Adrenal gland (tissue), 9 donors: ENCODE measurements at regions not wholly inside any gene's neighbourhood (a gene's known extent, or its start where the extent isn't known, plus 50 kb on each side); places are given as distances from the start of the nearest gene placed in this dataset.

ENCODE experiments used
- DNase-seq, 7 donors: peaks; one replicate each; pipeline ENCODE4 v3.0.0-alpha.2; 2019 to 2020
- H3K27ac ChIP-seq, 5 donors: fragments of 200-600 bp; sonication (generic) in 4 of 5; 1 replicate in 3 of 5; 2 replicates in 2 of 5; pipeline versions ENCODE4 v1.5.1 to v1.8.0; 2016 to 2020; ENCODE audit warnings: mild to moderate bottlenecking in 1 of 5
- H3K27me3 ChIP-seq: fragments of 200-600 bp; 2 replicates; pipeline ENCODE4 v1.8.0; 2021
- H3K36me3 ChIP-seq, 2 donors: fragments of 200-600 bp; replicated peaks in 1 of 2; 1 replicate in 1 of 2; 2 replicates in 1 of 2; pipeline versions ENCODE4 v1.5.1 to v1.8.0; 2018 to 2022
- H3K4me1 ChIP-seq, 2 donors: fragments of 200-600 bp; replicated peaks in 1 of 2; 1 replicate in 1 of 2; 2 replicates in 1 of 2; pipeline versions ENCODE4 v1.5.1 to v1.8.0; 2018 to 2021
- H3K4me3 ChIP-seq, 4 donors: fragments of 200-600 bp; sonication (generic) in 3 of 4; one replicate each; pipeline ENCODE4 v1.5.1; 2016 to 2018
- H3K9me3 ChIP-seq, 3 donors: fragments of 200-600 bp; sonication (generic) in 1 of 3; replicated peaks in 1 of 3; 1 replicate in 2 of 3; 2 replicates in 1 of 3; pipeline versions ENCODE4 v1.5.1 to v1.8.0; 2016 to 2021
- CTCF ChIP-seq, 6 experiments: fragments of 450-650 bp in 4 of 6; fragments of 200-600 bp in 2 of 6; sonication (generic) in 1 of 6; IDR thresholded peaks; 1 replicate in 5 of 6; 2 replicates in 1 of 6; pipeline versions ENCODE4 v1.5.1 to v1.8.0; 2016 to 2021; ENCODE audit warnings: antibody characterized with exemption in 6 of 6, mild to moderate bottlenecking in 2 of 6, moderate library complexity in 1 of 6
- POLR2A ChIP-seq, 2 donors: fragments of 450-650 bp; IDR thresholded peaks; one replicate each; pipeline ENCODE4 v1.6.1; 2017; ENCODE audit warnings: antibody characterized with exemption in 2 of 2, mild to moderate bottlenecking in 2 of 2, moderate library complexity in 1 of 2
- WGBS, 4 donors: extraction: QIAGEN DNeasy Blood & Tissue Kit in 2 of 4; methylation state at CpG; one replicate each; pipeline versions ENCODE4 v1.1.5 to v1.1.7; 2013 to 2017; 5-methylcytosine and 5-hydroxymethylcytosine counted together
- intact Hi-C, 2 donors: fragments of 100-400 bp; cut with DNase I; formaldehyde crosslinking; loops; one replicate each; pipeline versions ENCODE4 v1.14.1 to v1.15.0; 2022 to 2023
- donor health status: healthy with polysubstance abuse.
- donor health status: Bipolar disorder and iron deficiency.
- donor health status: DM: yes; HTN: yes; CAD: no.
- donor health status: DM: no; HTN: no; CAD: no.
- donor health status: DM: no; HTN: no; CAD: no.

- Histone ChIP-seq H3K27me3 (no peaks in the 10 kb centered on the region), H3K4me3 (no peak overlapping the region), H3K36me3 (no peaks in the 10 kb centered on the region), H3K4me1 (no peaks in the 10 kb centered on the region), H3K27ac (no peak overlapping the region), H3K9me3 (no peaks in the 10 kb centered on the region)
- WGBS, 4 donors: 76 to 92% (median 76%) methylated on average over 4 of the region's 4 CpGs
- intact Hi-C loops: no loop called here
- TF ChIP-seq CTCF (IDR thresholded peaks at IDR 0.05) (no peak), POLR2A (IDR thresholded peaks at IDR 0.05) (no peak)
- DNase-seq: no peak
Measured at GRCh38 chr12:105756961-105757360, 381.8 kb downstream of the NUAK1 start.

DNA sequence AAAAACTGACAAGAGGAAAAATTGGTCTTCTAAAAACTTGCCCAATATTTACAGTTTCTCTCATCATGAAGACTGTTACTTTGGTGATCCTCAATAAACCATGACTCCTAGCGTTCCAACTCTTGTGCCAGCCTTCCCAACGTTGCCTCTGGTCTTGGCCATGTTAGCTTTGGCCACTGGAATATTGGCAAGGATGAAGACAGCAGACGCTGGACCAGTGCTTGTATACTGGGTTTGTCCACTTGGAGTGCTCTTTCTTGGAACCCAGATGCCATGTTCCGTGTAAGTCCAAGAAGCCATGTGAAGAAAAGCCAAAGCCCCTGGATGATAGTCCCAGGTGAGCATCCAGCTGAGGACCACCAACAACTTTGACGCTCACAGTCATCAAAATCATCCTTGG lies 379.6 kb downstream of the NUAK1 start:
- no peaks in the 10 kb centered on the region for H3K9me3 ChIP-seq
- no peaks in the 10 kb centered on the region for H3K36me3 ChIP-seq
- no peaks in the 10 kb centered on the region for H3K4me1 ChIP-seq
- no peaks in the 10 kb centered on the region for H3K27me3 ChIP-seq
- no peak for DNase-seq
- TF ChIP-seq CTCF (IDR thresholded peaks at IDR 0.05) (no peak), POLR2A (IDR thresholded peaks at IDR 0.05) (no peak)
- intact Hi-C loops: no loop called here
- no peak overlapping the region for H3K27ac ChIP-seq
- WGBS, 4 donors: 69 to 82% (median 76%) methylated on average over 5 of the region's 5 CpGs
- H3K4me3 ChIP-seq: no peak overlapping the region

DNA sequence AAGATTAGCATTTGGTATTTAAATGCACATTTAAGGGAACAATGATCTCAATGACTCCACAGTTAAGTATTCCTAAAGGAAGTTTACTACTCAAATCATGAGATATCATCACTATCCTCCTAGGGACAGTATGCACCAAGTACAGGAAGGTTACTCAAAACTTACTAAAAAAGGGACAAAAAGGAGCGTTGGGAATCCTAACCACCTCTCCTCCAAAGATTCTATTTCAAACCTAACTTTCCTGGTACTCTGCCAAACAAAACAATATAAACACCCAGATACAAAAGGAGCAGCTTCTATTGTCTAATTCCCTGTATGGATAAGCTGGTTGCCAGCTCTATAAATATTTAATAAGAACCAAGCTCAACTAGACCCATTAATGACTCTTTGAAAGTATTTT lies 377.7 kb downstream of the NUAK1 start:
- no peaks in the 10 kb centered on the region for H3K36me3 ChIP-seq
- H3K27ac ChIP-seq: no peak overlapping the region
- no peak overlapping the region for H3K4me3 ChIP-seq
- intact Hi-C loops: no loop called here
- no peaks in the 10 kb centered on the region for H3K4me1 ChIP-seq
- no peak for DNase-seq
- WGBS, 4 donors: 20 to 60% (median 50%) methylated on average over 1 of the region's 1 CpG
- TF ChIP-seq CTCF (IDR thresholded peaks at IDR 0.05) (no peak), POLR2A (IDR thresholded peaks at IDR 0.05) (no peak)
- no peaks in the 10 kb centered on the region for H3K27me3 ChIP-seq
- H3K9me3 ChIP-seq: no peaks in the 10 kb centered on the region

GRCh38 chr12:105764216-105764835 lies 374.4 kb downstream of the NUAK1 start:
- WGBS, 4 donors: 75 to 84% (median 78%) methylated on average over 10 of the region's 10 CpGs
- no peaks in the 10 kb centered on the region for H3K4me1 ChIP-seq
- H3K27me3 ChIP-seq: no peaks in the 10 kb centered on the region
- no peaks in the 10 kb centered on the region for H3K9me3 ChIP-seq
- no peaks in the 10 kb centered on the region for H3K36me3 ChIP-seq
- TF ChIP-seq POLR2A (IDR thresholded peaks at IDR 0.05) (no peak), CTCF (IDR thresholded peaks at IDR 0.05) (no peak)
- H3K4me3 ChIP-seq: no peak overlapping the region
- no peak overlapping the region for H3K27ac ChIP-seq
- intact Hi-C loops: no loop called here
- no peak for DNase-seq
